Subcutaneous abdominal adipose tissue (tissue), 5 donors: ENCODE measurements at regions not wholly inside any gene's neighbourhood (a gene's known extent, or its start where the extent isn't known, plus 50 kb on each side); places are given as distances from the start of the nearest gene placed in this dataset.
"Not testable (repeated sequence)": the region's sequence is repeated elsewhere in the genome, so short reads cannot be mapped to it uniquely, and the experiment has no call there.

Experiments used
- H3K27ac ChIP-seq: one replicate; pipeline ENCODE4 v1.7.0; 2013; ENCODE audit warnings: low read depth, mild to moderate bottlenecking, inconsistent platforms, low read length, moderate library complexity
- H3K27me3 ChIP-seq, 5 donors: one replicate each; pipeline ENCODE4 v1.7.0; 2013; ENCODE audit warnings: low read length in 5 of 5, inconsistent platforms in 1 of 5; ENCODE audit not compliant: control insufficient read depth in 5 of 5, insufficient read depth in 4 of 5
- H3K36me3 ChIP-seq, 5 donors: one replicate each; pipeline ENCODE4 v1.7.0; 2013; ENCODE audit warnings: low read length in 5 of 5; ENCODE audit not compliant: control insufficient read depth in 5 of 5, insufficient read depth in 5 of 5
- H3K4me1 ChIP-seq, 5 donors: one replicate each; pipeline ENCODE4 v1.7.0; 2013; ENCODE audit warnings: low read length in 5 of 5, mild to moderate bottlenecking in 3 of 5, moderate library complexity in 1 of 5; ENCODE audit not compliant: control insufficient read depth in 5 of 5, insufficient read depth in 5 of 5
- H3K4me3 ChIP-seq, 5 donors: one replicate each; pipeline ENCODE4 v1.7.0; 2013; ENCODE audit warnings: low read length in 5 of 5, low read depth in 1 of 5
- H3K9ac ChIP-seq, 5 donors: one replicate each; pipeline ENCODE4 v1.7.0; 2013; ENCODE audit warnings: low read length in 5 of 5, mild to moderate bottlenecking in 4 of 5, moderate library complexity in 3 of 5
- H3K9me3 ChIP-seq, 5 donors: one replicate each; pipeline ENCODE4 v1.7.0; 2013; ENCODE audit warnings: low read length in 5 of 5; ENCODE audit not compliant: control insufficient read depth in 5 of 5
- donor health status: healthy.
- donor health status: healthy.
- donor health status: healthy.
- donor health status: healthy.
- donor health status: healthy.

DNA sequence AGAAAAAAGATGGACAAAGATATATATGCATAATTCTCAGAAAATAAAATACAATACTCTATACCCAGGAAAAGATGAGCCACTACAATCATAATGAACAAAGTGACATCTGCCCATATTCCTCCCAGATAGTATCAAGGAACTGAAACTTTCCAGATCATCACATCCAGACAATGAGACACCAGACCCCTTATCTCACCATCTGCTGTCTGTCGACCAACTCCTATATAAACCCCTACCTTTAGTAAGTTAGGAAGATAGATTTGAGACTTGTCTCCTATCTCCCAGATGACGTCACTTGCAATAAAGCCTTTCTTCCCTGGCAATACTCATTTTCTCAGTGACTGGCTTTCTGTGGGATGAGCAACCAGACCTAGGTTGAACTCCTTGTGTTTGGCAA, 1071.6 kb downstream of the PLOD2 start:
- H3K27me3 ChIP-seq = no peaks in the 10 kb centered on the region
- no peaks in the 10 kb centered on the region for H3K9me3 ChIP-seq
- no peak overlapping the region for H3K9ac ChIP-seq
- no peaks in the 10 kb centered on the region for H3K36me3 ChIP-seq
- no peak overlapping the region for H3K27ac ChIP-seq
- H3K4me3 ChIP-seq = no peak overlapping the region
- H3K4me1 ChIP-seq = no peaks in the 10 kb centered on the region

GRCh38 chr3:145094355-145094941, 1066.5 kb downstream of the PLOD2 start:
- H3K27ac ChIP-seq = no peak overlapping the region
- no peak overlapping the region for H3K4me3 ChIP-seq
- no peaks in the 10 kb centered on the region for H3K4me1 ChIP-seq
- no peaks in the 10 kb centered on the region for H3K36me3 ChIP-seq
- no peaks in the 10 kb centered on the region for H3K9me3 ChIP-seq
- H3K9ac ChIP-seq = no peak overlapping the region
- no peaks in the 10 kb centered on the region for H3K27me3 ChIP-seq

DNA sequence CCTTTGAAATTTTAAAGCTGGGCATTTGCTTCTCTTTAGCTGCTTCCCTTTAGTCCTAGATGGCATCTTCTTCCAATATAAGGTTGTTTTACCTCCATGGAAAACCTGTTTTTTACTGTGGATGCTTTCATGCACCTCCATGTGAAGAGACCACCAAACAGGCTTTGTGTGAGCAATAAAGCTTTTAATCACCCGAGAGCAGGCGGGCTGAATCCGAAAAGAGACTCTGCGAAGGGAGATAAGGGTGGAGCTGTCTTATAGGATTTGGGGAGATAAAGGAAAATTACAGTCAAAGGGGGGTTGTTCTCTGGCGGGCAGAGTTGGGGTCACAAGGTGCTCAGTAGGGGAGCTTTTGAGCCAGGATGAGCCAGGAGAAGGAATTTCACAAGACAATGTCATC, 1049.8 kb downstream of the PLOD2 start:
- H3K36me3 ChIP-seq, H3K27me3 ChIP-seq, H3K27ac ChIP-seq, H3K9me3 ChIP-seq, H3K4me1 ChIP-seq, H3K4me3 ChIP-seq, H3K9ac ChIP-seq: not testable (repeated sequence)

GRCh38 chr3:145116769-145117168, 1044.2 kb downstream of the PLOD2 start:
- Histone ChIP-seq H3K4me1 (no peaks in the 10 kb centered on the region), H3K9me3 (no peaks in the 10 kb centered on the region), H3K9ac (no peak overlapping the region), H3K27ac (no peak overlapping the region), H3K27me3 (no peaks in the 10 kb centered on the region), H3K36me3 (no peaks in the 10 kb centered on the region), H3K4me3 (no peak overlapping the region)

DNA sequence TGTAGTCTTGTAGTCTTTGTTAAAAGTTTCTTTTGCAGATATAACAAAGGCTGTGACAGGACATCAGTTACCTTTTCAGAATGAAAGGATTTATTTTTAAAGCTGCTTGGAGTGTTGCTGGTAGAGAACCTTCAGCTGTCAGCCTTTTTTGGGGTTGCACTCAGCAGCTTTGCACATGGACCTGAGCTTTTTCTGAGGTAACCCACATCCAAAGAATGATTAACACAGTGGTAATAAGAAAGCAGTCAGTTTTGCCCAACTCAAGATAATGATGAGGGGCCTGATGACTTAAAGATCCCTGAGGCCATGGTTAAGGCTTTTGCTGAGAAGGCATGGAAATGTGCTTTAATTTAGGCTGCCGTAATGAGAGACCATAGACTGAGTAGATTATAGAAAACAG, 1042.7 kb downstream of the PLOD2 start:
- no peaks in the 10 kb centered on the region for H3K36me3 ChIP-seq
- no peak overlapping the region for H3K4me3 ChIP-seq
- H3K27ac ChIP-seq = no peak overlapping the region
- no peaks in the 10 kb centered on the region for H3K9me3 ChIP-seq
- no peaks in the 10 kb centered on the region for H3K27me3 ChIP-seq
- no peaks in the 10 kb centered on the region for H3K4me1 ChIP-seq
- no peak overlapping the region for H3K9ac ChIP-seq

GRCh38 chr3:145124900-145125678, 1035.9 kb downstream of the PLOD2 start:
- no peak overlapping the region for H3K9ac ChIP-seq
- H3K4me3 ChIP-seq = no peak overlapping the region
- no peak overlapping the region for H3K27ac ChIP-seq
- H3K36me3 ChIP-seq = no peaks in the 10 kb centered on the region
- no peaks in the 10 kb centered on the region for H3K4me1 ChIP-seq
- no peaks in the 10 kb centered on the region for H3K9me3 ChIP-seq
- H3K27me3 ChIP-seq = no peaks in the 10 kb centered on the region

DNA sequence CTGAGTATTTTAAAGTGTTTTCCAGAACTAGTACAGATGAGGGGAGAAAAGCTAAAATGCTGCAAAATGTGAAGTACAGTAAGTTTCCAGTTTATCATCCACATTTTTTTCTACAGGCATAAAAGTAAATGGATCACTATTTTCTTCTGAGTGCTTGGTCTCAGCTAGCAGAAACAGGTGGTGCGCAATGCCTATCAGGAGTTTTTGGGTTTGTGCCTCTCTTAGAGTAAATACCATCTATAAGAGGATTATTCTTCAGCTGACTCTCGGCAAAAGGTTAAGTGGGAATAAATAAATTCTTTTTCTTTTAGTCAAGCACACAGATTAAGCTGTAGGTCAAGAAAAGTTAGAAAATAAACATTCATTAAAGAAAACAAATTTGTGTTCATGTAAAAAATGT, 1027.7 kb downstream of the PLOD2 start:
- Histone ChIP-seq H3K36me3 (no peaks in the 10 kb centered on the region), H3K27ac (no peak overlapping the region), H3K4me3 (no peak overlapping the region), H3K9me3 (no peaks in the 10 kb centered on the region), H3K27me3 (no peaks in the 10 kb centered on the region), H3K9ac (no peak overlapping the region), H3K4me1 (no peaks in the 10 kb centered on the region)

DNA sequence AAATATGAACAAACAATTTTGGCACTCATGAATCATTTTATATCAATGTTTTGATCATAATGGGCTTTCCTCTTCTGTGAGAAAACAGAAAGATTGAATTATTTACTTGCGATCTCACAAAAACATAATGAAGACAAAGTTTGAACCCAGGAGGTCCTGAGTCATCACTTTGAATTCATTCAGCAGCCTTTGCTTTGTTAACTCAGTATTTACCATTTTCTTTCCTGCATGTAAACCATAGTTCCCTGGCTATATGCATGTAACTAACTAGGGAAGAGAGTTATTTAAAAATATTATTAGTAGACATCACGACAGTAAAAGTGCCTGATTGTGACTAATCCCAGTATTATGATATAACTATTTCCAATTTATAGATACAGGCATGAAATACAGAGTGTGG, 1026.2 kb downstream of the PLOD2 start:
- H3K9ac ChIP-seq = no peak overlapping the region
- no peak overlapping the region for H3K4me3 ChIP-seq
- H3K27ac ChIP-seq = no peak overlapping the region
- no peaks in the 10 kb centered on the region for H3K4me1 ChIP-seq
- no peaks in the 10 kb centered on the region for H3K9me3 ChIP-seq
- H3K27me3 ChIP-seq = no peaks in the 10 kb centered on the region
- no peaks in the 10 kb centered on the region for H3K36me3 ChIP-seq

- H3K27me3 ChIP-seq = no peaks in the 10 kb centered on the region
- no peaks in the 10 kb centered on the region for H3K9me3 ChIP-seq
- no peak overlapping the region for H3K4me3 ChIP-seq
- no peaks in the 10 kb centered on the region for H3K36me3 ChIP-seq
- no peak overlapping the region for H3K27ac ChIP-seq
- no peak overlapping the region for H3K9ac ChIP-seq
- no peaks in the 10 kb centered on the region for H3K4me1 ChIP-seq
These were observed 1016.6 kb downstream of the PLOD2 start for GRCh38 chr3:145144361-145144760.

DNA sequence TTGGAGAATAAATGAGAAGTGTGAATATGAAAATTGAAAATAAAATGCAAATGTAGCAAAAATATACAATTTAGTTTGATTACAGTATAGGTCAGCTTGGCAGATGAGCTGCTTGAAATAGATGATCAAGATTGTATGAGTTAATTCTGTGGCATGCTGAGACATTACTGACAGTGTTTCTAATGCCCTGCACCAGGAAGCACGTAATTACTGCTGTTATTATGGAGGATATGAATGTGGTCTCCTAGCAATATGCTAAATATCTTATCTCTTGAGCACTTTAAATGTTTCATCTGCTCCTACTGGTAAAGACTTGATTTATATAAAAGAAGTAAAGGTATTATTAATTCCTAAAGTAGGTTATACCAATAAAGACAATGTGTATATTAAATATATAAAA, 1015.5 kb downstream of the PLOD2 start:
- Histone ChIP-seq H3K36me3 (no peaks in the 10 kb centered on the region), H3K4me3 (no peak overlapping the region), H3K27ac (no peak overlapping the region), H3K9me3 (no peaks in the 10 kb centered on the region), H3K27me3 (no peaks in the 10 kb centered on the region), H3K9ac (no peak overlapping the region), H3K4me1 (no peaks in the 10 kb centered on the region)
